ENCODE measurements at regions not wholly inside any gene's neighbourhood (a gene's known extent, or its start where the extent isn't known, plus 50 kb on each side); places are given as distances from the start of the nearest gene placed in this dataset.
"Not testable (repeated sequence)": the region's sequence is repeated elsewhere in the genome, so short reads cannot be mapped to it uniquely, and the experiment has no call there.

GRCh38 chr22:25452116-25452700, 112.3 kb upstream of the GRK3 start:
- no peak for DNase-seq

DNA sequence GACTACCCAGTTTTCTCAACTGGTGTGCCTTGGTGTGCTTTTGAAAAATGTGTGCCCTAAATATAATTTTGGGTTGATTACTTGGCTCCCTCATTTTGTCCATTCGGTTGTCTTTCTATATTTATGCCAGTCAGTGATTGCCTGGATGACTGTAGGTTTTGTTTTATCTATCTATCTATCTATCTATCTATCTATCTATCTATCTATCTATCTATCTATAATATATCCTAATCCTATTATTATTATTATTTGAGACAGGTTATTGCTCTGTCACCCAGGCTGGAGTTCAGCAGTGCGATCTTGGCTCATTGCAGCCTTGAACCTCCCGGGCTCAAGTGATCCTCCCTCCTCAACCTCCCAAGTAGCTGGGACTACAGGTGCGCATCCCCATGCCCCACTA, 111.4 kb upstream of the GRK3 start:
- no peak for DNase-seq

- DNase-seq: no peak
These were observed 110.9 kb upstream of the GRK3 start for GRCh38 chr22:25453557-25453956.

- DNase-seq: not testable (repeated sequence)
These were observed 108.0 kb upstream of the GRK3 start for GRCh38 chr22:25456300-25457043.

- not testable (repeated sequence) for DNase-seq
These were observed 105.8 kb upstream of the GRK3 start for GRCh38 chr22:25458631-25459030.

DNA sequence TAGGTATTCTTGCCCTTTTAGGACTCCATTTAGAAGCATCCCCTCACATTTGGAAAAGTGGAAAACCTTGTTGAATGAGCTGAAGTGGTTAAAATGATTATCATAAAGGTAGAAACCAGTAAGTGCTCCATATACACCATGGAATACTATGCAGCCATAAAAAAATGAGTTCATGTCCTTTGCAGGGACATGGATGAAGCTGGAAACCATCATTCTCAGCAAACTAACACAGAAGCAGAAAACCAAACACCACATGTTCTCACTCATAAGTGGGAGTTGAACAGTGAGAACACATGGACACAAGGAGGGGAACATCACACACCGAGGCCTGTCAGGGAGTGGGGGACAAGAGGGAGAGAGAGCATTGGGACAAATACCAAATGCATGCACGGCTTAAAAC, 103.8 kb upstream of the GRK3 start:
- not testable (repeated sequence) for DNase-seq

DNA sequence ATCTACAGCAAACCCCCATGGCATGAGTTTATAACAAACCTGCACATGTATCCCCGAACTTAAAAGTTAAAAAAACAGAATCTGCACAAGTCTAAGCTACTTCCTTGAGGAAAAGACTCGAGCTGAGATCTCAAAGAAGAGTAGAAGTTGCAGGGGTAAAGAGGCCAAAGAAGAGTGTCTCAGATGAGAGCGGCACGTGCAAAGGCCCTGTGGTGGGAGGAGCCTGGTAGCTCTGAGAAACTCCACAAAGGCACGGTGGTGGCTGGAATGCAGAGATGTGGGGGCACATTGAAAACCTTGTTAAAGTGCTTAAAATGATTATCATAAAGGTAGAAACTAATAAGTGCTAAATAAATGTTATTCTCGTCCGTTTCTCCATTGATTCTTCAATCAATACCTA, 103.2 kb upstream of the GRK3 start:
- DNase-seq: no peak

DNA sequence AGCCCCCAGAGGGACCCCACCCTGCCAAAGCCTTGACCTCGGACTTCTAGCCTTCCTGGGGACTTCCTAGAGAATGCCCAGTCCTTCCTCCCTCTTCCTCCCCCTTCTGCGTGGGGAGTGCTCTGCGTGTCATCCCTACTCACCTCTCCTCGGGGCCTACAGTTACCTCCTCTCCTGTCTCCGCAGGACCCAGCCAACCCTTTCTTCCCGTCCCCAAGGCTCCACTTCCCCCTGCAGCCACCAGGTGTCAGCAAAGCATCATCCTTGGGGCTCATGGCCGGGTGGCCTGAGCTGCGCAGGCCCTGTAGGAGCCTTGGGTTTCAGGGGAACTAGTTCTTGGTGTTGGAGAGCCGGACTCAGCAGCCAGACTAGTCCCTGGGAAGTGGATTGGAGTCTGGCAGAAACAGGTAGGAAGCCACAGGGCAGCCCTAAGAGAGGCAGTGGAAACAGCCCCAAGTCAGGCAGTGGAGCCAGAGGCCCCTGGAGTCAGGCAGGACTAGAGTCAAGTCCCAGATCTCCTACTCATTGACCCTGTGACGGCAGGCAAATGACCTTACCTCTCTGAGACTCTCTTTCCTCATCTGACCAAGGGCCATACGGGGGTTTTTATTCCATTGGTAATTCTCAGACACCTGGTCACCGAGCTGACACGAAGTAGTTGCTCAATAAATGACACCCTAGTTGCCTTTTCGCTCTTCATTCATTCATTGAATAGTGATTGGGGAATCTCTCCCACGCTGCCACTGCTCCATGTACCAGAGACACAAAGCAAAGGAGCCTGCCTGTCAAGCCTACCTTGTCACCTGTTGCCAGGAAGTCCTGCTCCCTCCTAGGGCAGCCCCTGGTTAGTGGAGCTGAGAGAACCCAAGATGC, 101.8 kb upstream of the GRK3 start:
- peak in 56 of 58 donors; percentile 13 to 87 (median 62) for DNase-seq

DNA sequence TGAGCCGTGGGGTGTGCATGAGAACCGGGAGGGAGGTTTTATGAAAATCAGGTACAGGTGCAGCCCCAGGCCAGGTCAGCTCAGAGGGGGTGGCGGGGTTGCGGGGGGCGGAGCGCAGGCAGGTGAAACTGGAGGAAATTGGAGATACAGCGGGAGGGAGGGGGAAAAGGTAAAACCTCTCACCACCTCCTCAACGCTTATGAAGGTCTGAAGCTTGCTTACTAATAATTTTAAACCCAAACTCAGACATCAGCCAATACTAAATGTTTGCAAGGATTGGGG, 101.2 kb upstream of the GRK3 start:
- not testable (repeated sequence) for DNase-seq

DNA sequence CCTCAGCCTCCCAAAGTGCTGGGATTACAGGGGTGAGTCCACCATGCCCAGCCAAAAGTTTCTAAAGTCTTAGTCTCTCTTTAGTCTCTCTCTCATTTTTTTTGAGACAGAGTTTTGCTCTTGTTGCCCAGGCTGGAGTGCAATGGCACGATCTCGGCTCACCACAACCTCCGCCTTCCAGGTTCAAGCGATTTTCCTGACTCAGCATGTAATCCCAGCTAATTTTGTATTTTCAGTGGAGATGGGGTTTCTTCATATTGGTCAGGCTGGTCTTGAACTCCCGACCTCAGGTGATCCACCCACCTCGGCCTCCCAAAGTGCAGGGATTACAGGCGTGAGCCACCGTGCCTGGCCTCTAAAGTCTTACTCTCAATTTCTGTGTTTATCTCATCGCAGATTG, 100.1 kb upstream of the GRK3 start:
- DNase-seq: not testable (repeated sequence)

- DNase-seq: no peak
These were observed 98.5 kb upstream of the GRK3 start for GRCh38 chr22:25465949-25466348.

DNA sequence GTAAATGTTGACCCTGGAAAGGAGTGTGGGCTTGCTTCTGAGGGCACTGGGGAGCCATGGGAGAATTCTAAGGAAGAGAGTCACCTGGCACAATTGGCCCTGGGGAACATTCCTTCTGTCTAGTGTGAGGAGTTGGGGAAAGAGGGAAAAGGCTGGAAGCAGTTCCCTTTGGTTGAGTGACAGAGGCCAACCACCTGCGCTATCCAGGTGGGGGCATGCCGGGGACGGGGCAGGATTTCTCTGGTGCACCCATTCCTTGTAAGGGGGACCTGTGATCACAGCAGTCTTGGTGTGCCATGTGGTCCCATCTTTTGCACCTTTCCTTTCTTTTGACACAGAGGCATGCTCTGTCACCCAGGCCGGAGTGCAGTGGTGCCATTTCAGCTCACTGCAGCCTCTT, 92.1 kb upstream of the GRK3 start:
- no peak for DNase-seq

GRCh38 chr22:25475257-25476022, 89.0 kb upstream of the GRK3 start:
- peak in 34 of 58 donors; percentile 14 to 80 (median 42) for DNase-seq

GRCh38 chr22:25477358-25477757, 87.1 kb upstream of the GRK3 start:
- DNase-seq: no peak

- no peak for DNase-seq
These were observed 86.4 kb upstream of the GRK3 start for GRCh38 chr22:25478111-25478510.

DNA sequence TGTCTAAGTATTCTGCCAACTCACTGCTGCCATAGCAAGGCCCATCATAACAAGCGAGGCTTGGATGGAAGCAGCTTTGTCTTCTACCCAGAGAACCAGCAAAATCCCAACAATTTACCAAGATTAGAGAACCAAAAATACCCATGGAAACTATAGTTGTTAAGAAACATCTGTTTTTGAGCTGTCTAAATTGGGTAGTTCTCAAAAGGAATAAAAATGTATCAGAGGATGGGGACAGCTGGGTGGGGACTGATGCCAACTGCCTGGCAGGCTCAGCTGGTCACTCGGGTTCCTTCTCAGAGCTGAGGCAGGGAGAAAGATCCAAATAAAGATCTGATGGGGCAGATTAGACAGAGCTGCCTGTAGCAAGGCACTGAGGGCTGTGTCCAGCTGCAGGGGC, 85.9 kb upstream of the GRK3 start:
- DNase-seq: peak in 32 of 58 donors; percentile 5 to 73 (median 36)

DNA sequence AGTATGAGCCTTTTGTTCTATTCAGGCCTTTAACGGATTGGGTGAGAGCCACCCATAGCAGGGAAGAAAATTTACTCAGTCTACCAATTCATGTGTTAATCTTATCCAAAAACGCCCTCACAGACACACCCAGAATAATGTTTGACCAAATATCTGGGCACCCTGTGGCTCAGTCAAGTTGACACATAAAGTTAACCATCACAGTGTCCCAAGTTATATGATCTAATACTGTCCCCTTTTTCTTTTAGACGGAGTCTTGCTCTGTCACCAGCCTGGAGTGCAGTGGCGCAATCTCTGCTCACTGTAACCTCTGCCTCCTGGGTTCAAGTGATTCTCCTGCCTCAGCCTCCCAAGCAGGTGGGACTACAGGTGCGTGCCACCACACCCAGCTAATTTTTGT, 83.6 kb upstream of the GRK3 start:
- not testable (repeated sequence) for DNase-seq

DNA sequence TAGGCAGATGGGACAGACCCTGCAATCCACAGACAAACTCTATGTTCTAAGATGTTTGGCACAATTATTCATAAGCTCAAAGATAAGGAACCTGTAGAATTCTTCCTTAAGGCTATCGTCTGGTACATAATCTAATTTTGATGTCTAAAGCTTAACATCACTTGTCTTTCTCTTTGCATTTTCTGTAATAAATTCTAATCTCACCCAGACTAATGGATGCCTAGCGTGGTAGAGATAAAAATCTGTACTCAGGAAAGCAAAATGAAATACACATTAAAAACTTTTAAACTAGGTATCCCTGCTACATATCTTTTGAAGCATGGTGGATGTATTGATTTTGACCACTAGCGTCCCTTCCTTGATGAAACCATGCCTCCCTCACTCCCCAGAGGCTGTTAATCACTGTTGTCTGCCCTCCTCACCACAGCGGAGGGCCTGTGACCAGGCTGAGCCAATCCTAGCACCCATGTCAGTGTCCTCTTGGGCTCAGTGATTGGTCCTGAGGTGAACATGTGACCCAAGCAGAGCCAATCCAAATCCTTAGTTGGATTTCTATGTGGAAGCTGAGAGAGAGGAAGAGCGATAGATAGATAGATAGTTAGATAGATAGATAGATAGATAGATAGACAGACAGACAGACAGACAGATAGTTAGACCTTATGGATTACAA, 82.2 kb upstream of the GRK3 start:
- DNase-seq: no peak

DNA sequence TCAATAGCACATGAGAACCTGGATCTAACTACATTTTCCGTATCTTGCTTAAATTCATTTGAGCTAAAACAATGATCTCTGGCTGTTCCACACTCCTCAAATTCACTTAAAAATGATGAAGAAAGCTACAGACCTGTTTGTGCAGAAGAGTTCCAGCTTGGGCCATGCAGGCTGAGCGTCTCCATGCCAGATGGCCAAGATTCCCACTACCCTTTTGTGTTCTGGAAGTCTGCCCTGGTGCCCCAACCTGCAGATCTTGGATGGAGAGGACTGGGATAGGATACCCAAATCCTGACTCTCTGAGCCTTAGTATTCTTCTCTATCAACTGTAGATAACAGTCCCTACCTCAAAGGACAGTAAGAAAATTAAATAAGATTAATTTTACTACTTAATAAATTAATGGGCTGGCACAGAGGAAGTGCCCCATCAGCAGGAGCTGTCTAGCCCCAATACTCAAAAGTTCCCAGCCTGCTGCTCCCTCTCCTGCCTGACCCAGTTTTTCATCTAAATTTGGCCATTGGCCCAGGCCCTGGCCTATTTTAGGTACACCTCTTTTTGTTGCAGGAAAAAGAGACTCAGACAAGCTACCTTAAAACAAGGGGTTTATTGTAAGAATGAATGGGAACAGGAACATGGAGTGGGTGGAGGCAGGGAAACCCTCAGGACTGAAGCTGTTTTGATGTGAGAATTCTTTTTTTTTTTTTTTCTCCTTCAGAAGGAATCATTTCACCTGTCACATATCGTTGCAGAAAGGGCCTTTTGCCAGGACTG, 81.4 kb upstream of the GRK3 start:
- peak in 39 of 58 donors; percentile 5 to 84 (median 36) for DNase-seq

DNA sequence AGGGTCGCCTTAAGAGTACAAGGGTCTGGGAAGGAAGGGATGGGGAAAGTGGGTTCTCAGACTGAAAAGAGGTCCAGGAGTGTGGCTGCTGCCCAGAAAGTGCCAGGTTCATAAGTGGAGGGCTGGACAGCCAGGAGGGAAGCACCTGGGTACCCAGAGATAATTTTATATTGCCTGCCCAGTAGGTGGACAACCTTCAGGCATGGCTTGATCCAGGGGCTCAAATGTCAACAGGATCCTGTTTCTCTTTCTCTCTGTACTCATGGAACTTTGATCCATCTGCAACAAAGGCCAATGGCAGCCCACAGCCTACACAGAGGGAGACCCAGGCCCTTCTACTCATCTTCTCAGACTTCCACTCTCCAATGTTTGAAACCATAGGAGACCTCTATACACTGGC, 80.5 kb upstream of the GRK3 start:
- DNase-seq: no peak

Data from anterior cingulate cortex (tissue), 58 donors.